ENCODE measurements at regions not wholly inside any gene's neighbourhood (a gene's known extent, or its start where the extent isn't known, plus 50 kb on each side); places are given as distances from the start of the nearest gene placed in this dataset.

DNA sequence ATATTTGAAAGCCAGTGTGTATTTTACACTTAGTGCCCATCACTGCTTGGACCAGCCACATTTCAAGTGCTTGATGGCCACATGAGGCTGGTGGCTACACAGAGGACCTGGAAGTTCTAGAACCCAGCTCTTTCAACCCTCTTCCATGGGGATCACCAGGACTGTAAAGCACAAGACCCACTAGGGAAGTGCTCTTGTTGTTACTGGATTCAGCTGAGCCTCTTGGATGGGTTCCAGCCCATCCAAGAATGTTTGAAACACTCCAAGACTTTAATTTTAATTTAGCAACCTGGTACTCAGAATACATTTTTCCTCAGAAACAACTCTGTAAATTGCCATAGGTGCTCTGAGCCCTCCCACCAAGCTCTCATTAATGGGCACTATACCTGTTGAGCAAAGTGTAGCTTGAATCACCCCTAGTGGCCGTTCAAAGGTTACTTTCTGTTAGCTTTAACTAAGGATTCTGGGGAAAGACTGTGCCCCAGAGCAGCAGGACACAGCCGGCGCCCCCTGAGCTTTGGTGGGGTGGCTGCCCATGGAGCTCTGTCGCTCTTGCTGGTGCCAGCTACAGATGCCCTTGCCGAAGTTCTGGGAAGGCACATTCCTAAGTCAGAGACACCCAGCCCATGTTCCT lies 212.4 kb downstream of the HSD17B3 start:
- intact Hi-C loops (cut with DNase I), result no loop called here
- Histone ChIP-seq H3K27me3 (peaks cover 0 to 30% (median 0%) of the 10 kb centered on the region in 4 donors), H3K27ac (no peak overlapping the region), H3K9me3 (no peaks in the 10 kb centered on the region), H3K4me1 (no peaks in the 10 kb centered on the region), H3K36me3 (no peaks in the 10 kb centered on the region), H3K4me3 (no peak overlapping the region)
- no peak for DNase-seq
- WGBS, 2 donors, result 80 to 100% methylated on average over 2 of the region's 5 CpGs
- TF ChIP-seq, protein P1, sequence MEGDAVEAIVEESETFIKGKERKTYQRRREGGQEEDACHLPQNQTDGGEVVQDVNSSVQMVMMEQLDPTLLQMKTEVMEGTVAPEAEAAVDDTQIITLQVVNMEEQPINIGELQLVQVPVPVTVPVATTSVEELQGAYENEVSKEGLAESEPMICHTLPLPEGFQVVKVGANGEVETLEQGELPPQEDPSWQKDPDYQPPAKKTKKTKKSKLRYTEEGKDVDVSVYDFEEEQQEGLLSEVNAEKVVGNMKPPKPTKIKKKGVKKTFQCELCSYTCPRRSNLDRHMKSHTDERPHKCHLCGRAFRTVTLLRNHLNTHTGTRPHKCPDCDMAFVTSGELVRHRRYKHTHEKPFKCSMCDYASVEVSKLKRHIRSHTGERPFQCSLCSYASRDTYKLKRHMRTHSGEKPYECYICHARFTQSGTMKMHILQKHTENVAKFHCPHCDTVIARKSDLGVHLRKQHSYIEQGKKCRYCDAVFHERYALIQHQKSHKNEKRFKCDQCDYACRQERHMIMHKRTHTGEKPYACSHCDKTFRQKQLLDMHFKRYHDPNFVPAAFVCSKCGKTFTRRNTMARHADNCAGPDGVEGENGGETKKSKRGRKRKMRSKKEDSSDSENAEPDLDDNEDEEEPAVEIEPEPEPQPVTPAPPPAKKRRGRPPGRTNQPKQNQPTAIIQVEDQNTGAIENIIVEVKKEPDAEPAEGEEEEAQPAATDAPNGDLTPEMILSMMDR (IDR thresholded peaks at IDR 0.05), result no peak
- TF ChIP-seq POLR2A (IDR thresholded peaks at IDR 0.05), result no peak

DNA sequence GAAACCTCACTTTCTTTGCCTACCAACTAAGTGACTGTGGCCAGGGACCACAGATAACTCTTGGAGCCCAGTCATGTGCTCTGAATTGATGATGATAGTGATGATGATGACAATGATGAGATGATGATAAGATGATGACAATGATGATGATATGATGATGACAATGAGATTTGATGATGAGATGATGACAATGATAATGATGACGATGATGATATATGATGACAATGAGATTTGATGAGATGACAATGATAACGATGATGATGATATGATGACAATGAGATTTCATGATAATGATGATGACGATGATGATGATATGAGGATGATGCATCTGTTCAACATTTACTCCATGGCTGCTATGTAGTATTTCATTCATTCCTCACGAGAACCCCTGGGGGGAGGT lies 213.0 kb downstream of the ERCC6L2 start:
- Histone ChIP-seq H3K27me3 (peaks cover 0 to 33% (median 0%) of the 10 kb centered on the region in 4 donors), H3K27ac (no peak overlapping the region), H3K4me1 (no peaks in the 10 kb centered on the region), H3K9me3 (no peaks in the 10 kb centered on the region), H3K36me3 (no peaks in the 10 kb centered on the region), H3K4me3 (no peak overlapping the region)
- no peak for DNase-seq
- 82 to 87% methylated on average over 4 of the region's 4 CpGs for WGBS, 2 donors
- TF ChIP-seq, protein P1 (IDR thresholded peaks at IDR 0.05), result no peak
- no peak for TF ChIP-seq POLR2A (IDR thresholded peaks at IDR 0.05)
- intact Hi-C loops (cut with DNase I), result no loop called here

GRCh38 chr9:96087669-96088299 lies 212.3 kb downstream of the ERCC6L2 start:
- intact Hi-C loops (cut with DNase I), result no loop called here
- peaks cover 0 to 37% (median 0%) of the 10 kb centered on the region in 4 donors for H3K27me3 ChIP-seq
- no peak overlapping the region for H3K4me3 ChIP-seq
- H3K9me3 ChIP-seq, result no peaks in the 10 kb centered on the region
- H3K36me3 ChIP-seq, result no peaks in the 10 kb centered on the region
- no peak for DNase-seq
- WGBS, 2 donors, result 56 to 69% methylated on average over 9 to 10 of the region's 10 CpGs
- H3K4me1 ChIP-seq, result no peaks in the 10 kb centered on the region
- TF ChIP-seq, protein P1 (IDR thresholded peaks at IDR 0.05), result no peak
- no peak for TF ChIP-seq POLR2A (IDR thresholded peaks at IDR 0.05)
- H3K27ac ChIP-seq, result no peak overlapping the region

DNA sequence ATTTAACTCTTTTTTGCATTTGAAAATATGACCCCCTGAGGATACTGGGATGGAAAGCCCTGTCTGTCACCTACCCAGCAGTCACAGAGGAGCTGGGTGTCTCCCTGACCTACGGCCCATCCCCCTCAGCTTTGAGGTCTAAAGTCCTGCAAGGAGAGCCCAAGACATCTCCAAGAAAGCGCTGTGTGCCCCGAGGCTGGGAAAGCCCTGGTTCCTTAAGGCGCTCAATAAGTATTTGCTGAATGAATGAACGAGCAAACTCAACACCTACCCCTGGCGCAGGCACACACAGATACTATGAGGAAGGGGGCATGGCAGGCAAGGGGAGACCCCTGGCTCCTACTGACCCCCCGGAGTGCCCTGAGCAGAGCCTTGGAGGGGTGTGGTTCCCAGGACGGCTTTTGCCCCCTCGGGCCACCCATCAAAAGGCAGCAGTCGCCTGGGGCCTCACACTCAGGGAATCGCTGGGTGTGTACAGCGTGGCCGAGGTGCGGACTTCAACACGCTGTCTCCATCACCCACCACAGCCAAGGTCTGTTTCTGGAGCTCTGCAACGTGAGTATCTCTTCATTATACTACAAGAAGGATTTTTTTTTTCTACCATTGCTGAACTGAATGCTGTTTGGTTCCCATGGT lies 211.6 kb downstream of the ERCC6L2 start:
- intact Hi-C loops (cut with DNase I), result no loop called here
- Histone ChIP-seq H3K4me3 (no peak overlapping the region), H3K4me1 (no peaks in the 10 kb centered on the region), H3K9me3 (no peaks in the 10 kb centered on the region), H3K27me3 (peaks cover 0 to 42% (median 0%) of the 10 kb centered on the region in 4 donors), H3K27ac (no peak overlapping the region), H3K36me3 (no peaks in the 10 kb centered on the region)
- TF ChIP-seq, protein P1 (IDR thresholded peaks at IDR 0.05), result no peak
- no peak for TF ChIP-seq POLR2A (IDR thresholded peaks at IDR 0.05)
- WGBS, 2 donors, result 59 to 78% methylated on average over 4 to 12 of the region's 16 CpGs
- no peak for DNase-seq

- intact Hi-C loops (cut with DNase I), result no loop called here
- no peak for DNase-seq
- WGBS, 2 donors, result 89 to 97% methylated on average over 3 to 13 of the region's 17 CpGs
- no peak overlapping the region for H3K4me3 ChIP-seq
- no peaks in the 10 kb centered on the region for H3K36me3 ChIP-seq
- no peak overlapping the region for H3K27ac ChIP-seq
- TF ChIP-seq, protein P1 (IDR thresholded peaks at IDR 0.05), result no peak
- TF ChIP-seq POLR2A (IDR thresholded peaks at IDR 0.05), result no peak
- H3K4me1 ChIP-seq, result peaks cover 0 to 10% (median 9%) of the 10 kb centered on the region in 3 donors
- H3K27me3 ChIP-seq, result peaks cover 0 to 42% (median 0%) of the 10 kb centered on the region in 4 donors
- no peaks in the 10 kb centered on the region for H3K9me3 ChIP-seq
Observed at GRCh38 chr9:96085491-96086143, 210.1 kb downstream of the ERCC6L2 start.

Measured in esophagus squamous epithelium (tissue), 5 donors.